T-helper 1 cell treated with Interleukin-12 subunit alpha and Interleukin-12 subunit beta and Interleukin-4 antibody, amounts not matched to agents 30 ng/mL and 1 ng/mL, for 36 hours (primary cell): ENCODE measurements at regions not wholly inside any gene's neighbourhood (a gene's known extent, or its start where the extent isn't known, plus 50 kb on each side); places are given as distances from the start of the nearest gene placed in this dataset.

ENCODE experiments used
- intact Hi-C: fragments of 100-400 bp; cut with micrococcal nuclease; formaldehyde crosslinking; loops from one replicate; pipeline ENCODE4 v1.15.1; 2024

DNA sequence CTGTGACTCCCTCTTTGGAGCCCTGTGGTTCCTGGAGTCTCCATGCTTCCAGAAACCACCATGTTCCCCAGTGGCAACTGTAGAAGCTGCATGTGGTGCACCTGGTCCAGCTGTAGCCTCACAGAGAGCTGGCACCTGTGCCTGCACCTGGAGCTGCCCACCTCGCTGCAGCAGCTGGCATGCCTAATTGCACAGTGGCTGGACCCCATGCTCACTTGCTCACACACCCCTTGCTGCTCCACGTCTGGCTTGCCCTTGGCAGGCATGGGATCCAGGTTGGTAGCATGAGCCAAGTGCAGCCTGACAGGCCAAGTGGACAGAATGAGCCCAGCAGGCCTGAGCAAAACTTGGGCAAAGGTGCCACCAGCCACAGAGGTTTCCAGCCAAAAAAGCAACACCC, 680.1 kb downstream of the MATN1 start:
- intact Hi-C loops: no loop called here

DNA sequence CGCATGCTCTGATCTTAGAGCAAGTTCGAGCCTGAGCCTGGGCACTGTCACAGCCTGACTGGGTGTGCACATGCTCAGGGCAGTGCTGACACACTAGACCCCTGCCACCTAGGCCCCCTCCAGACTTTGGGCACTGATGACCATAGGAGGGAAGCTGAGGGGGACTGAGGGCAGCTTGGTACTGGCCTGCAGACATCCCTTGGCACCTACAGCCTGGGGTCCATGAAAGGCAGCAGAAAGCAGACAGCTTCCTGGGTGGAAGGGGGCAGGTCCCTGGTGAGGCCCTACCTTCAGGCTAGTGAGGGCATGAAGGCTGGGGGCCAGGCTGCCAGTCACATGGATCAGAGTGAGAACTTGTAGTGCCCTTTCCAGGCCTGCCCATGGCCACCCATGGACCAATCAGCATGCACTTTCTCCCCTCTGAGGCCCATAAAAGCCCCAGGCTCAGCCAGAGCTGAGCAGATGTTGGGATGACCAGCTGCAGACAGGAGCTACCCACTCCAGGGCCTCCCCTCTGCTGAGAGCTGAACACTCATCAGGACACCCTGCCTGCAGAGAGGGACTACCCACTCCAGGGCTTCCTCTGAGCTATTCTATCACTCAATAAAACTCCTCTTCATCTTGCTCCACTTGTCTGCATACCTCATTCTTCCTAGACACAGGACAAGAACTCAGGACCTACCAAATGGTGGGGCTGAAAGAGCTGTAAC, 680.8 kb downstream of the MATN1 start:
- intact Hi-C loops: no loop called here

DNA sequence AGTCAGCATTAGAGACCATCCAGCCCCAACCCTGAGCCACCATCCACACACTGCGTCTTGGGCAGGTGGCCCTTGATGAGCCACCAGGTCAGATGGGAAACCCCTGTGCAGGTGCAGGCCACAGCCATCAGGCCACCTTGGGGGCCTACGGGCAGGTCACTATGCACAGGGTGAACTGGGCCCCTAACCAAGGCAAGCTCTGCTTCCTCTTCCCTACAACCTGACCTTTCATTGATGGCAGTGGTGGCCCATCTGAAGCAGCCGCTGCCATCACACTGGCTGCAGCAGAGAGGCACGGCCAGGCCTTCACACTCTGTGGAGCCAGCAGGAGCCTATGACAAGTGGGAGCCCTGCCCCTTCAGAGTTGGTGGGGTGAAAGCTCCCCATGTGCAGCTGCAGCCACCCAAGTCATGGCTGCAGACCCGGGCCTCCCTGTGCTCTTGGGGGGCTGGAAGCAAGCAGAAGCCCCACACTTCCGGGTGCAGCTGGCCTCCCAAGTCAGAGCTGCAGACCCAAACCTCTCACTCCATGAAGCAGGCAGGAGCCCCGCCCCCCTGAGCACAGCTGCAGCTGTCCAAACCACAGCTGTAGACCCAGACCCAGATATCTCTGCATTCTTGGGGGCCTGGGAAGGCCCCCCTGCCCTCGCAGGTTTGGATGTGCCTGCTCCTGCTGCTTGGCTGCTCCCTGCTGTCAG, 681.5 kb downstream of the MATN1 start:
- intact Hi-C loops: no loop called here

- intact Hi-C loops: no loop called here
Measured at GRCh38 chr1:30040081-30041019, 683.0 kb downstream of the MATN1 start.

DNA sequence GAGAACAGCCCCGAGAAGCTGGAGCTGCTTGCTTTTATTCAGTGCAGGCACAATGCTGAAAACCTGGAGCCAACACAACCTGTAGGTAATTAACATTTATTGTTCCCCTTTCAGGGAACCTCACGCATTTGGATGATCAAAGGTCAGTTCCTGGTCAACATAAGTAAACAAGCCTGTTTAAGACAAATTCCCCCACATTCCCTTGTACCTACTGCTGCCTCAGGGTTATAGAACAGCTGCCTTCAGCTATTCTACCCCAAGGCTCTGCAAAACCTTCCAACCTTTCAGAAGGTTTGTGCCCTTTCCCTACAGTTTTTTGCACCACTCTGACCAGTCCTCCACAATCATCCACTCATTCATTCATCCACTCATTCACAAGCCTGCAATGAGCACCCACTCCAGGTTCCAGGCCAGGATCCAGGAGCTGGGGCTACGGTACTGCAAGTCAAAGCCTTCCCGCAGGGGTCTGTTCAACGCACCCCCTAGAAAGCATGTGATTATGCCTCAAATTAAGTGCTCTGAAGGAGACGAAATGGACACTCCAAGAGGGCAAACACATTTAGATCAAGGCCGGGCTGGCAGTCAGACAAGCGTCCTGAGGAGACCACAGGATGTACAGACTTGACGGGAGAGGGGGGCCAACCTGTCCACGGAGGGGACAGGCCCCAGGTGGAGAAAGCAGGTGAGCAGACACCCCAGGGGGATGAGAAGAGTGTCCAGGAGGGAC, 683.9 kb downstream of the MATN1 start:
- intact Hi-C loops: no loop called here

DNA sequence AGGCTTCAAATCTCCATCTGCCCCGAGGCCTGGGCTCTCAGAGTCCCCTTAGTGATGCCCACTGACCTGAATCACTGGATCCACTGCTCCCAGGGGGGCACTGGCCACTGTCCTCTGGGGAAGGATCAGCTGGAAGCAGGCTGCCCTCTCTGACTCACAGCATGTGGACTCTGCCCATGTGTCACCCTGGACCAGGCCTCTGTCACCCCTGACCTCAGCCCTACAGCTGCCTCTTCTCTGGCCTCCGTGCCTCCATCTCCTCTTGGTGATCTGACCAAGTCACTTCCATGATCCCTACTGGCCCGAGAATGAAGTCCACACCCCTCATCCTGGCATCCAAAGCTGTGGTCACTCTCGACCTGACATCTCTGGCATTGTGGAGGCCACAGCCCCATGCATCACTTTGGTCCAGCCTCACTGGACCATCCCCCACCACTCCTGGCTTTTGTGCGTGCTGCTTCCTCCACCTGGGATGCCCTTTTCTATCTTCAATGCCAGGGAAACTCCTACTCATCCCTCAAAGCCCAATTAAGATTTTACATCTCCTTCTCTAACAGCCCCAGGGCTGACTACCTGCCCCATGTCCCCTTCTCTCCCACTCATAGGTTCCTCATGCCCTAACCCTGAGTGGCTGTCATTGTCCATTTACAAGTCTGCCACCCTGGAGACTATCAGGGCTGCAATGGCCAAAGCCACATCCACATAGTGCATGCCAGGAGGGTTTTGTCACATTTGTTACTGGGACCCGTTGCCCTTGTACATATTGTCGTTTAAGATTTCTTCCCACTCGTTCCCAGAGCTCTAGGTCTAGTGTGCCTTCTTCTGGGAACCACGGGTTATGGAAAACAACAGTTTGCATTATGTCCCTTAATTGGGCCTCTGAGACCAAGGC, 685.0 kb downstream of the MATN1 start:
- intact Hi-C loops: no loop called here

GRCh38 chr1:30037251-30038118, 685.9 kb downstream of the MATN1 start:
- intact Hi-C loops: no loop called here

- intact Hi-C loops: no loop called here
Measured at GRCh38 chr1:30036666-30037065, 686.7 kb downstream of the MATN1 start.

- intact Hi-C loops: no loop called here
Measured at GRCh38 chr1:30036229-30036547, 687.2 kb downstream of the MATN1 start.

DNA sequence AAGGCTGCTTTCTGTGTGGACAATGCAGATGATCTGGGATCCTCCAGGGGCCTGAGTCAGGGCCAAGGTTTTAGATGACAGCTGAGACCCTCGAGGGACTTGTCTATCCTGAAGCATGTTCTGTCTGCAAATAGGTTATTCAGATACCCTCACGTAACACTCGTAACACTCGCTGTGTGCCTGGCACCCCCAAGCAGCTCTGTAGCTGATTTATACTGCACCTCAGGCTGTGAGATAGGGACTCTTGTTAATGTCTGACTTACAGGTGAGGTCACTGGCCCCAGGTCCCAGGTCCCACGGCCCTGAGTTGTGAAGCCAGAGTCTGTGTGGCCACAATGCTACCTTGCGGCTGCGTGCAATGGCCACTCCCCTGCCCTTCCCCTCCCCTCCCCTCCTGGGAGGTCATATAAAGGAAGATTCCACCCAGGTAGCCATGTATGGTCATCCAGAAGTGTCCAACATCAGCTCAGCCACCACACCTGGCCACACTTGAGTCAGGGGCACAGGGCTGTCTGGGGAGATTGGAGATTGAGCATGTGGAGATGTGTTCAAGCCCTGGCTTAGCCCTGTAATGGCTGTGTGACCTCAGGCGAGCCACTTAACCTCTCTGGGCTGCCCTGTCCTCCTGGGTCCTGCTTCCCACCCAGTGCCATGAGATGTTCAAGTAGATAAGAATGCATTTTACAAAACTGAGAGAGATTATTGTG, 687.7 kb downstream of the MATN1 start:
- intact Hi-C loops: no loop called here

DNA sequence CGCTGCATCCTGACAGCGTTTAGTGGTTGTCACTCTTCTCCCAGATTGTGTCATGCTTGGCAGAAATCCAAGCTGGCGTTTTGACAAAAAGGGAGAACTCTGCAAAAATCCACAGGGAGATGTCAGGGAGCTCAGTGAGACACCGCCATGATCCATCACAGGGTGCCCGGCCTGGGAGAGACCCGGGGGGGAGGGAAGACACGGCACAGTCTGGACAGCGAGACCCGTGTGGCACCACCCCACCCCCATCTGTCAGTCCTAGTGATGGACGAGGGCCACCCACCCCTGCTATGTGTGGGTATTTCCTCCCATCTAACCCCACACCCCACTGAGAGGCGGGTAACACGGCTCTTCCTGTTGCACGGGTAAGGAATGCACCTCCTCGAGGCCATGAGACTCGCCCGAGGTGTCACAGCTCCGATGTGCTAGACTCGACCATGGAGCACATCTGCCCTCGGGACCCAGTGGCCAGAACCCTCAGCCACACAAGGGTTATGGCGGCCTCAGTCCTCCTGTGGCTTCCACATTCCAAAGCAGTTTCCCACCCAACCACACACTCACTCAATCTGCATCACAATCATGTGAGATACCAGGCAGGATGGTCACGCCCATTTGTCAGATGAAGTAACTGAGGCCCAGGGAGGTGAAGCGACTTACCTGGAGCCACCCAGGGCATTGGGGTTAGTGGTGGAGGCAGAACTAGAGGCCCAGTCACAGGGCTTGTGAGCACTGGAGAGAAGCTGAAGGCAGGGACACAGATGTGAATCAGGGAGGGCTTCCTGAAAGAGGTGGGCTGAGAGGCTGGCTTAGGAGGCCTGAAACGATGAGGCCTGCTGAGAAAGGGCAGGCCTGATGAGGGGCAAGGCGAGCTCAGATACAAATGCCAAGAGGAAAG, 688.5 kb downstream of the MATN1 start:
- intact Hi-C loops: no loop called here

DNA sequence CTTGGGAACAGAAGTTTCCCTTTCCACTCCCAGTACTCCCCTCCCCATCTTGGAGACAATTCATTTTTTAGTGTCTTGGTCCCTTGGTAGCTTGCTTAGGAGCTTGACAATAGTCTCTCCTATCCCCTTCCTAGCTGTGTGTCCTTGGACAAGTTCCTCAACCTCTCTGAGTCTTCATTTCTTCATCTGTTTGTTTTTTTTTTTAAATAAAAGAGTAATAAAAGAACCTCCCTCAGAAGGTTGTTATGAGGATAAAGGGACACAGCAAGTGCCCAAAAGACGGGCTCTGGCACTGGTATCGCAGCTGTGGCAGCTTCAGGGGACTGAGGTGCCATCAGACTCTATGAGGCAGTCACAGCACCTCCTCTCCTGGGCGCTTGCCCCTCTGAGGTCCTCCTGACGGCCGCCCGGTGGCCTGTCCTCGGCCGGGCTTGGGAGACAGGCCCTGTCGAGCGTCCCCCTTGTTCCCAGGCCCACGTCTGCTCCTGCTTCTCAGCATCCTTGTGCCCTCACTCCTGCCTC, 689.2 kb downstream of the MATN1 start:
- intact Hi-C loops: no loop called here

DNA sequence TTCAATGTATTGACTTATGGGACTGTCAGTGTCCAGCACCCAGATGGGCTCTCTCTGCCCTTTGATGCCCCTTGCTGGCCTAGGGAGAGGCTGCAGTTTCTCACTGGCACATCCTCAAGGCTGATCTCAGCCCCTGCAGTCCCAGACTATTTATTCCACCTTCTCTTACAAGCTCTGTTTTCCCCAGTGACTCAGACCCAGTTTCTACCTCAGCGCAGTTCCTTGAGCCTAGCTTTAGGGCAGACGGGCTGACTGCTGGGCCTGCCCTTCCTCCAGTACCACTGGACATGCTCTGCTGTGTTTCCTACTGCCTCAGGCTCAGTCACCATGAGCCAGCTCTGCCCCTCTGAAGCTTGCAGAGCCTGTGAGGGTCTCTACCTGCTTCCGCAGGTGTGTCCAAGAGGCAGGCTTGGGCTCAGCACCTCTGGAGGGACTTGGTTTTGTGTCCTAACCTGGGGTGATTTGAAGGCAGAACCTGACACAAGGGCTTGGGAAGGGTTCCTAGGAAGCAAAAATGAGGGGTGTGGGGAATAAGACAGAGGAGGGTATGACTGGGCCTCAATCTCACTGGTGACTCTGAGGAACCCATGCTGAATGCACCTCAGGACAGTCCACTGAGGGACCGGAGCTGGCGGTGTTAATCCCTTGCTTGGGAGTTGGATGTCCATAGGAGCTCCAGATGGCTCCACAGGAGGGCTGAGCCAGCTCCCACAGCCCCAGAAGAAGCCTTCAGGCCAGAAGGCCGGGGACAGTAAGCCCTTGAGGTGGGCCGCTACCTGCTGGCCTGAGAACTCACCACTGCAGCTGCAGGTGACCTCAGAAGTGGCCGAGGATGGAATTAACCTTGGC, 689.9 kb downstream of the MATN1 start:
- intact Hi-C loops: no loop called here

GRCh38 chr1:30032302-30032701, 691.1 kb downstream of the MATN1 start:
- intact Hi-C loops: no loop called here

GRCh38 chr1:30029677-30030076, 693.7 kb downstream of the MATN1 start:
- intact Hi-C loops: no loop called here

DNA sequence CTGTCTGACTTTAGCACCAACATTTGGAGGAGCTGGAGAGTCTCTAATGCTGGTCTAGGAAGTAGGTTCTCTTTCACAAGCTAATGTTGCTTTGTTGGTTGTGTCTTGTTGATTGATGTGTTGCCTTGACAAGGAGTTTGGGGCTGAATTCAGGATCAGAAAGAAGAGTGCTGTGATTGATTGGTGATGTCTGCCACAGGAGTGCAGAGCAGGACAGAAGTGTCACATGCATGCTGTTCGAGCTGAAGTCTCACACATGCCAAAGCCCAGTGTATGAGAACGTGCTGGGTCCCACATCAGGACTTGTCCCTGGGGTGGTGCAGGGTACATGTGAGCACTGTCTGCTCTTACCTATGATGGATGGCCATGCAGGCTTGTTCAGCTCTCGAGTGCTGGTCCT, 694.4 kb downstream of the MATN1 start:
- intact Hi-C loops: no loop called here

DNA sequence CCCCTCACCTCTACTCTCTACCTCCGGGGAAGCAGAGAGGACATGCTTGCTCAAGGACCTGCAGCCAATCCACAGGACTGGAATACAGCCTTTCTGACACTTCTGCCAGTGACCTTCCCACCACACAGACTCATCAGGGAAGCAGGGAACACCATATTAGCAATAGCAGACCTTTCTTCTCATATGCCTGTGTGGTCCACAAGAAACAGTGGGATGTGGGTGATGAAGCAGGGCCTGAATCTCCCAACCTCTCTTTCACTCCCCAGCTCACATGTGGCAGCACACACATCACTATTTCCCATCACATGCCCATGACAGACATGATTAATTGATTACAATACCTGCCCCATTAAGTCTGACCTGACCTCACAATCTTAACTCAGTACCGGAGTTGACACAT, 695.1 kb downstream of the MATN1 start:
- intact Hi-C loops: no loop called here
